GM12892 (cell line): ENCODE measurements at regions not wholly inside any gene's neighbourhood (a gene's known extent, or its start where the extent isn't known, plus 50 kb on each side); places are given as distances from the start of the nearest gene placed in this dataset.

Experiments used
- POLR2A ChIP-seq: IDR thresholded peaks from 2 replicates; pipeline ENCODE4 v1.6.1; 2011; ENCODE audit warnings: low read depth, low read length, control low read depth
- POLR2AphosphoS5 ChIP-seq: IDR thresholded peaks from 2 replicates; pipeline ENCODE4 v1.6.1; 2011; ENCODE audit warnings: low read depth, low read length, control low read depth
- TAF1 ChIP-seq: IDR thresholded peaks from 2 replicates; pipeline ENCODE4 v1.6.1; 2011; ENCODE audit warnings: low read depth, mild to moderate bottlenecking, control low read depth, low read length, borderline replicate concordance

GRCh38 chr14:42027271-42027670, 420.6 kb downstream of the LRFN5 start:
- TF ChIP-seq TAF1 (no peak), POLR2A (no peak), POLR2AphosphoS5 (no peak)
